Immature natural killer cell (primary cell): ENCODE measurements at regions not wholly inside any gene's neighbourhood (a gene's known extent, or its start where the extent isn't known, plus 50 kb on each side); places are given as distances from the start of the nearest gene placed in this dataset.
A peak's percentile ranks its signal among the peaks of the same experiment; 100 is the strongest.
"Not testable (repeated sequence)": the region's sequence is repeated elsewhere in the genome, so short reads cannot be mapped to it uniquely, and the experiment has no call there.

ENCODE experiments used
- DNase-seq, 3 donors: peaks; one replicate each; pipeline ENCODE4 v3.0.0; 2022; ENCODE audit warnings: mixed read lengths in 1 of 3
- H3K27ac Mint-ChIP-seq, 6 donors: one replicate each; pipeline ENCODE4 v1.8.0; 2020; ENCODE audit warnings: mixed read lengths in 6 of 6, mild to moderate bottlenecking in 5 of 6, inconsistent platforms in 4 of 6, moderate library complexity in 3 of 6
- H3K27me3 Mint-ChIP-seq, 3 donors: one replicate each; pipeline ENCODE4 v1.8.0; 2020 to 2021; ENCODE audit warnings: low read depth in 3 of 3, mild to moderate bottlenecking in 3 of 3, mixed read lengths in 3 of 3, moderate library complexity in 3 of 3, inconsistent platforms in 1 of 3
- H3K36me3 Mint-ChIP-seq, 3 donors: one replicate each; pipeline ENCODE4 v1.8.0; 2020; ENCODE audit warnings: mixed read lengths in 3 of 3, inconsistent platforms in 2 of 3, mild to moderate bottlenecking in 2 of 3
- H3K4me1 Mint-ChIP-seq, 2 donors: one replicate each; pipeline ENCODE4 v1.8.0; 2020; ENCODE audit warnings: inconsistent platforms in 2 of 2, mild to moderate bottlenecking in 2 of 2, mixed read lengths in 2 of 2, moderate library complexity in 1 of 2
- H3K4me3 Mint-ChIP-seq, 5 donors: one replicate each; pipeline ENCODE4 v1.8.0; 2020; ENCODE audit warnings: mild to moderate bottlenecking in 5 of 5, mixed read lengths in 5 of 5, inconsistent platforms in 3 of 5, moderate library complexity in 3 of 5
- H3K9me3 Mint-ChIP-seq, 6 donors: one replicate each; pipeline ENCODE4 v1.8.0; 2020; ENCODE audit warnings: mild to moderate bottlenecking in 6 of 6, mixed read lengths in 6 of 6, inconsistent platforms in 4 of 6, moderate library complexity in 3 of 6

DNA sequence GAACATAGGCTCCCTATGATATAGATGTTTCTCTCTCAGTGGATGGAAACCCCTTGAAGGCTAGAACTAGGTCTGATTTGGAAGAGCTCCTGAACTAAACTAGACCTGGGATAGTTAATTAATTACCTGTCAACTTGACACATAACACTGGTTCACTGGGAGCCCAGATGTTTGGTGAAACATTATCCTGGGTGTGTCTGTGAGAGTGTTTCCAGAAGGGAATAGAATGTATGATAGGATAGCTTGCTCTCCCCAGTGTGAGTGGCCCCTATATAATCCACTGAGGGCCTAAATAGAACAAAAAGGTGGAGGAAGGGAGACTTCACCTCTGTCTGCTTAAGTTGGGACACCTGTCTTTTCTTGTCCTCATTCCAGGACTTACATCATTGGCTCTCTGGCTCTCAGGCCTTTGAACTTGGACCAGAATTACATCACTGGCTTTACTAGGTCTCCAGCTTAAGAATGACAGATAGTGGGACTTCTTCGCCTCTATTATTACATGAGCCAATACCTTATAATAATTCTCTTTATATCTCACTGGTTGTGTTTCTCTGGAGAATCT, 194.1 kb downstream of the KTN1 start:
- no peak for DNase-seq
- Mint-ChIP-seq H3K9me3 (no peaks in the 10 kb centered on the region), H3K27me3 (peaks cover 0 to 2% (median 0%) of the 10 kb centered on the region in 3 donors), H3K27ac (no peak overlapping the region), H3K4me3 (no peak overlapping the region), H3K4me1 (no peaks in the 10 kb centered on the region), H3K36me3 (no peaks in the 10 kb centered on the region)

DNA sequence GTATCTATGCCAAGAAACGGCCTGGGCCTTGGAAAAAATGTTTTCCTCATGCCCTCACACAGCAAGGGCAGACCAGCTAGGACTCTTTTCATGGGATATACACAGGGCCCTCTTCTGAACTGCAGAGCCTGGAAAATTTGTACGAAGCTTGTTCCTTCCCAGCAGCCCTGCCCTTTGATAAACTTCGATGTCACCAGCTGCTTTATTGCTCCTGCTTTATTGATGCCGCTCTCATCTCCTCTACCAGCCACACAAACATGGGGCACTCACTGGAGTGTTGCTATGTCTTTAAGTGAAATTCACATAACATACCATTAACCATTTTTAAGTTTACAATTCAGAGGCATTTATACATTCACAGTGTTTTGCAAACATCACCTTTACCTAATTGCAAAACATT, 197.9 kb downstream of the KTN1 start:
- Mint-ChIP-seq H3K9me3 (no peaks in the 10 kb centered on the region), H3K36me3 (no peaks in the 10 kb centered on the region), H3K27ac (peak overlapping the region in 1 of 6 donors; percentile 37), H3K4me3 (no peak overlapping the region), H3K27me3 (peaks cover 0 to 6% (median 2%) of the 10 kb centered on the region in 3 donors), H3K4me1 (no peaks in the 10 kb centered on the region)
- DNase-seq: no peak

DNA sequence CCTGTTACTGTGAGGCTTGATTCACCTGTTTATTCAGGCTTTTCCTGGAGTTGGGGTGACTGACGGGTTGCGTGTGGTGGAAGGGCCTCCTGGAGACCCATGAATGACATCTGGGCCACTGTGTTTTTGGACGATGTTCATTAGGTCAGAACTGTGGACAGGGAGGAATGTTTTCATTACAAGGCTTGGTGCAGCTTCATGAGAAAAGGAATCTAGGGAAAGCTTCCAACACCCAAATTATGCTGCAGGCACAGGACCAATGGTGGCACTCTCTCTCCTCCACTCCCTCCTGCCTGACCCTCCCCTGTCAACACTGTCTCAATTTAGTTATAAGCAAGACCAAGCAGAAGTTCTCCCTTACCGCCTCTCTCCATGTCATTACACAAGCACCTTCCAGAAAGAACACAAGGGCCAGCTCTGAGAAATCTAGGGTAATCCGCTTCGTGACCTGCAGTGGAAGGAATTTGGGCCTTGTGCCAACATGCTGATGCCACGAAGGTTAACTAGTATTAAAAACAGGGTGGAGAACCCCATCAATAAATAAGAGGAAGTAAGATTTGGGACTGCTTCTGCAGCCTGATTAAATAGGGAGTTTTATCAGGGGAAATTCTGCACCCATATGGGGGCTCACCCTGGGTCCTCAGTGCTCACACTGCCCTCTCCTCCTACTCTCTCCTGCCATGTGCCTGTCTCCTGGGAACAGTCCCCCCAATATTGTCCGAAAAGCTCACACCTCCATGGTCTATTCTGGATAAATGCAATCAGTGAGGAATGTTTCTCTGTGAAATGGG, 200.3 kb downstream of the KTN1 start:
- H3K36me3 Mint-ChIP-seq: no peaks in the 10 kb centered on the region
- peaks cover 0 to 6% (median 2%) of the 10 kb centered on the region in 3 donors for H3K27me3 Mint-ChIP-seq
- H3K4me3 Mint-ChIP-seq: no peak overlapping the region
- no peak for DNase-seq
- no peaks in the 10 kb centered on the region for H3K4me1 Mint-ChIP-seq
- H3K27ac Mint-ChIP-seq: no peak overlapping the region
- no peaks in the 10 kb centered on the region for H3K9me3 Mint-ChIP-seq

DNA sequence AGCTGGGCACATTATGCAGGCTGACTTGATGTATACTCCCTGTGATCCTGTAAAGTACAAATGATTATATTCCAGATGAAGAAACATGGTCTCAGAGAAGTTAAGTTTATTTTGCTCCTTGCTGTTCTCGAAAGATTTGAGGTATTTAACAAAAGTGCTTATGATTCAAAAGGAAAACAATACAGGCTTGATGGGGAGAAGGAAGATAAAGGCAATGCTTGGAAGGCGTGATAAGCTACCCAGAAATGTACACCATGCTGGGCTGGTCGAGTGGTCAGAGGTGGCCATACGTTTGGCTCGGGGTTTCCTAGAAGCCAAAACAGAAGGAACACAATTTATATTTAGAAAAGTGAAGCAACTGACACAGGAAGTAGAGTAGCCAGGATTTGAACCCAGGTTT, 201.0 kb downstream of the KTN1 start:
- H3K27ac Mint-ChIP-seq: peak overlapping the region in 1 of 6 donors; percentile 5
- H3K36me3 Mint-ChIP-seq: peaks cover 0 to 4% (median 0%) of the 10 kb centered on the region in 3 donors
- H3K4me3 Mint-ChIP-seq: no peak overlapping the region
- H3K27me3 Mint-ChIP-seq: peaks cover 0 to 6% (median 2%) of the 10 kb centered on the region in 3 donors
- no peaks in the 10 kb centered on the region for H3K9me3 Mint-ChIP-seq
- no peaks in the 10 kb centered on the region for H3K4me1 Mint-ChIP-seq
- no peak for DNase-seq

DNA sequence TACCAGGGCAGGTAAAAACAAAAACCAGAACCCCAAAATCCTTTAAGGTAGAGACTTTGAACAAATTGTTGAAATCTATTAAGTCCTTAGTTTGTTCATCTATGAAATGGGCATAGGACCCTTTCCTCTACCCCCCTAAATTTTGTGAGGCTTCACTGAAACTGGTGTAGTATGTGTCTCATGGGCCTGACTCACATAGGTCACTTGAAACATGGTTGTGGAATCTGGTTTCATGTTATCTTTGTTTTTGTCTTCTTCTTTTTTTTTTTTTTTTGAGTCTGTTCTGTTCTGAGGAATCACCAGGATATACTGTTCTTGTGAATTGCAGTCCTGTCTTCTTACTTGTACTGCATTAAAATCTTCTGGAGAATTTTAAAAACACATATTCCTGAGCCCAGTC, 202.2 kb downstream of the KTN1 start:
- Mint-ChIP-seq H3K27me3 (peaks cover 0 to 6% (median 4%) of the 10 kb centered on the region in 3 donors), H3K4me1 (no peaks in the 10 kb centered on the region), H3K27ac (peak overlapping the region in 1 of 6 donors; percentile 38), H3K9me3 (no peaks in the 10 kb centered on the region), H3K4me3 (no peak overlapping the region), H3K36me3 (peaks cover 0 to 6% (median 0%) of the 10 kb centered on the region in 3 donors)
- DNase-seq: no peak

DNA sequence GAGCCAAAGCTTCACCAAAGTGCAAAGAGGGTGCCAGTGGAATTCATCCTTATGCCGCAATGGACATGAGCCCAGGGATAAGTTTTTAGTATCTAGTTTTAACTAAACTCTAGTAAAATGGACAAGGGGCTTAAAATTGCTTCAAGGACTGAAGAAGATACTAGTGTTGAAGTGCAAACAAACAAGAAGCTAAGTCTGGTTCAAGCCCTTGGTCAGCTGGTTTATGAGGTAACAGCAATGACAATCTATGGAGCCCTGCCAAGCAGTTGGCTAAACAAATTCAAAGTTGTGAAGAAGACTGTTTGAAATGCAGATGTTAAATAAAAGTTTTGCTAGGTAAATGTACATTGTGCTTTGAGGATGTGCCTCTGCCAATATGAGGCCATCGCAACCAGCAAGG, 209.4 kb downstream of the KTN1 start:
- H3K4me3 Mint-ChIP-seq: no peak overlapping the region
- H3K27me3 Mint-ChIP-seq: peaks cover 0 to 12% (median 0%) of the 10 kb centered on the region in 3 donors
- no peaks in the 10 kb centered on the region for H3K9me3 Mint-ChIP-seq
- no peak for DNase-seq
- H3K4me1 Mint-ChIP-seq: no peaks in the 10 kb centered on the region
- H3K36me3 Mint-ChIP-seq: peaks cover 0 to 9% (median 0%) of the 10 kb centered on the region in 3 donors
- no peak overlapping the region for H3K27ac Mint-ChIP-seq

DNA sequence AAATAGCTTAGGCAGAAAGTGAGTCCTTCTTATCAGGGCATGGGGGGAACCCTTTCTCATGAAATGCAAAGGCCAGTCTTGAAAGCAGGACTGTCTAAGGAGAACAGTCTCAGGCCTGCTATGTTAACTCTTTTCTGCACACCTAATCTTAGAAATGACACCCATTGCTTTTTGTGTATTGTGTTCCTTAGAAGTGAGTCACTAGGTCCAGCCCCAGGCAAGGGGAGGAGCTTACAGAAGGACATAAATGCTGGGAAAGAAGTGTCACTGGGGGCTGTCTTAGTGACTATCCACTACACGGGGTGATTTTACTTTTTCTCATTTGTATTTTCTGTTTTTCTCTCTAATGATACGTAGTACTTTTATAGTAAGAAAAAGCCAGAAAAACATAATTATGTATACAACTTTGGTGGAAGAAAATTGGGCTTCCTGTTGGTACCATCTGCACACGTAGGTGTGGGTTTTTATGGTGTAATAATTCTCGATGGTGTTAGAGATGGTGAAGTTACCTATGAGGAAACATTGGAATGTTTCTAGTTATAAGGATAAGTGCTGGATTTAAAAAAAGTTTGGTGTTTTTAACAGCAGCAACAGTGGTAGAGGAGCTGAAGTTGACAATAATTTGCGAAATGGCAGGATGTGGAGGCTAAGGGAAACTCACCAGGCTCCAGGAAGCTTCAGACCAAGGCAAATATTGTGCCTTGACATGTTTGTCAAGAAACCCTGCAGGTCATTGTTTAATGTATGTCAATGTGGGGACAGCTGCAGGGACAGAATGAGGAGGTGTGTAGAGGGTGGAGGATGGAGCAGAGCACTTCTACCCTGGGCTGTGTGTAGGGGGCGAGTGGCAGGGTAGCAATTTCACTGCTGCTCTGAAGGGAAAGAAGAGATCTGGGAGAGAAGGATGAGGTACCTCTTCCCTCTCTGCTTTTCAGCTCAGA, 214.9 kb downstream of the KTN1 start:
- no peak for DNase-seq
- Mint-ChIP-seq H3K27me3 (peaks cover 0 to 8% (median 2%) of the 10 kb centered on the region in 3 donors), H3K4me1 (peaks cover 7 to 9% of the 10 kb centered on the region in 2 donors), H3K9me3 (peaks cover 0 to 2% (median 0%) of the 10 kb centered on the region in 6 donors), H3K4me3 (no peak overlapping the region), H3K36me3 (peaks cover 0 to 2% (median 0%) of the 10 kb centered on the region in 3 donors), H3K27ac (no peak overlapping the region)

DNA sequence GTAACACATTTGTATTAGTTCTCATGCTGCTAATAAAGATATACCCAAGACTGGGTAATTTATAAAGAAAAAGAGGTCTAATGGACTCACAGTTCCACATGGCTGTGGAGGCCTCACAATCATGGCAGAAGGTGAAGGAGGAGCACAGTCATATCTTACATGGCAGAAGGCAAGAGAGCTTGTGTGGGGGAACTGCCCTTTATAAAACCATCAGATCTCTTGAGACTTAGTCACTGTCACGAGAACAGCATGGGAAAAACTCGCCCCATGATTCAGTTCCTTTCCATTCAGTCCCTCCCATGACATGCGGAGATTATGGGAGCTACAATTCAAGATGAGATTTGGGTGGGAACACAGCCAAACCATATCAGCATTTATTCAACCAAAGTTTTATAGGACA, 216.5 kb downstream of the KTN1 start:
- Mint-ChIP-seq H3K4me1 (peaks cover 23 to 24% of the 10 kb centered on the region in 2 donors), H3K9me3 (peaks cover 0 to 12% (median 4%) of the 10 kb centered on the region in 6 donors)
- H3K27me3 Mint-ChIP-seq, H3K36me3 Mint-ChIP-seq, H3K4me3 Mint-ChIP-seq, H3K27ac Mint-ChIP-seq, DNase-seq: not testable (repeated sequence)

DNA sequence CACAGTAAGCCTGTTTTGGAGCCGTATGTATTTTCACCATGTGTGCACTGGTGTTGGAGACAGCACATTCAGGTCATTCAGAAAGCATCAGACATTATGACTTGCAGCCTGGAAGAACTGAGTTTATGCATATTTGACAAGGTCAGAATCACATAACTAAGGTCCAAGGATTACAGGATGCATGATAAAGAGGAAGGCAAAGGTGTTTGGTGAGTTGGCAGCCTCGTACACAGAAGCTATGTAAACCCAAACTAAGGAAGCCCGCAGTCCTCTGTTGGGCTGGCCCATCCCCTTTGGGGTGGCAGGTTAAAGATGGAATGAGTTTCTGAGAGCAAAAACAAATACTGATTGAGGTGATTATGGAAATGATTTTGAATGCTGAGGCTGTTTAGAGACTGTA, 218.4 kb downstream of the KTN1 start:
- DNase-seq: no peak
- Mint-ChIP-seq H3K4me1 (peaks cover 32 to 39% of the 10 kb centered on the region in 2 donors), H3K27me3 (peaks cover 0 to 2% (median under 1%) of the 10 kb centered on the region in 3 donors), H3K4me3 (no peak overlapping the region), H3K9me3 (peaks cover 0 to 12% (median 4%) of the 10 kb centered on the region in 6 donors), H3K27ac (no peak overlapping the region), H3K36me3 (peaks cover 0 to 5% (median 5%) of the 10 kb centered on the region in 3 donors)

DNA sequence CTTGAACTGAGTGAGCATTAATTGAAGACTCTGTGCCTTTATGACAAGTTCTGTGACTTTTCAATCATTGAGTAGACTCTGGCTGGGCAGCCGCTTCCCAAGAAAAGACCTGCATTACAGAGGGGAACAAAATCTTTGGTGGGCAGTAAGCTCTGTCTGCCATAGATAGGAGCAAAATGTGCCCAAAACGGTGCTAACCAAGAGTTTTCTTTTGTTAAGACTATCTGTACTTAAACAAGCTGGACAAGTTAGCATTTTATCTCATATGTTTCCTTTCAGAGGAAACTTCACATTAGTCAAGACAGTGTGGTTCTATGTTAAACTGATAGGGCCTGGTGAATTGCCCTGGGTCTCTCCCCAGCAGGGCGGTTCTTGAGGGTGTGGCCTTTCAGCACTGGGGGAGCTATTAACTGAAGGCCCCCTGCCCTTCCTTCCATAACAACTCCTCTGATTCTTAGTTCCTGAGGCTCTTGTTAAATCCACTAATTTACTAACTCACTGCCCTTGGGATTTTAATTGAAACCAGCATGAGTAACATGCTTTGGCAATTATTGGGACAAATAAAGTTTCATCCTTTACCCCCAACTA, 219.6 kb downstream of the KTN1 start:
- Mint-ChIP-seq H3K27me3 (peaks cover 0 to 2% (median 0%) of the 10 kb centered on the region in 3 donors), H3K4me3 (no peak overlapping the region), H3K4me1 (peaks cover 43 to 51% of the 10 kb centered on the region in 2 donors), H3K27ac (peak overlapping the region; percentile 1 to 66 (median 30)), H3K36me3 (peaks cover 0 to 5% (median 5%) of the 10 kb centered on the region in 3 donors), H3K9me3 (peaks cover 0 to 12% (median 4%) of the 10 kb centered on the region in 6 donors)
- DNase-seq: no peak

DNA sequence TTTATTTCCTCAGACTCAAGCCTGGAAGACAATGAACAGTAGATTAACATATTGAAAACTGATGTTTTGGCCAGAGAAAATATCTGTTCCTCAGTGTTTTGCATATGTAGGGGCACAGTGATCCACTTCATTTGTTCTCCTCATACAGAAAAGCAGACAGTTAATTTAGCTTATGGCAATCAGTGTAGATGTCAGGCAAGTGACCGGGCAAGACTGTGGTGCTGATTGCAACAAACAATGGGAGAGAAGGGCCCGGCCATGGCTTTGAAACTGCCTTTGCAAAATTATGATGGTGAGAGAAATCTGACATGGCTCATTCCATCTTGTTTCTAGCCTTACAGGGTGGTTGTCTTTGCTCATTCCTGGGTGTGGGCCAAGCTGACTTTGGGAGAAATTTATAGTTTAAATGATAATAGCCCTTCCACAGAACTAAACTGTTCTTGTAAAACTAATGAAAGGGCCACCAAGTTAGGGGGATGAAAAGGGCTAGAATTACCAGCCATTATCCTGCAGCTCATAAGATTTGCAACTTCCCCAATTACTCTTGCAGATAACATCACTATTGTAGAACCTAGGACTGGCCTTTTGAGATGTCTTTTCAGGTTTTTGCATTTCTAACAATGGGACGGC, 220.3 kb downstream of the KTN1 start:
- H3K27me3 Mint-ChIP-seq: peaks cover 0 to 4% (median under 1%) of the 10 kb centered on the region in 3 donors
- no peak for DNase-seq
- H3K4me3 Mint-ChIP-seq: peak overlapping the region in 2 of 5 donors; percentile 3 to 45
- peaks cover 50 to 57% of the 10 kb centered on the region in 2 donors for H3K4me1 Mint-ChIP-seq
- H3K36me3 Mint-ChIP-seq: peaks cover 0 to 5% (median 5%) of the 10 kb centered on the region in 3 donors
- H3K9me3 Mint-ChIP-seq: peaks cover 0 to 12% (median 4%) of the 10 kb centered on the region in 6 donors
- peak overlapping the region; percentile 17 to 66 (median 42) for H3K27ac Mint-ChIP-seq

DNA sequence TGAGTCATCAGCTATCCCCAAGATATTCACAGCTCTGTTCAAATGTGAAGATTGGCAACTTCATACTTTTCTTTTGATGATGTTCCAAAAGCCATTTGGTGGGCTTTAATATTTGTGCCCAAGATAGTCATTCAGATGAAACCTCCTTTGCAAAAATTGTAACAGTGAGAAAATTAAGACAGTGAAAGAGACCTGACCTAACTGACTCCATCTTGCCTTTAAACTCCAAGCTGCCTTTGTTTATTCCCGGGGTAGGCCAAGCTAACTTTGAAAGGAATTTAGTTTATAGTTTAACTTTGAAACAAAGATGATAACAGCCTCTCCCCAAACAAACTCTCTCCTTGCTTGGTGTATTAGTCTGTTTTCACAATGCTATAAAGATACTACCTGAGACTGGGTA, 221.1 kb downstream of the KTN1 start:
- Mint-ChIP-seq H3K27ac (peak overlapping the region in 5 of 6 donors; percentile 5 to 76 (median 32)), H3K4me3 (peak overlapping the region in 1 of 5 donors; percentile 3), H3K9me3 (peaks cover 0 to 12% (median 4%) of the 10 kb centered on the region in 6 donors), H3K27me3 (peaks cover 0 to 4% (median 1%) of the 10 kb centered on the region in 3 donors), H3K4me1 (peaks cover 58 to 66% of the 10 kb centered on the region in 2 donors), H3K36me3 (peaks cover 0 to 5% (median 5%) of the 10 kb centered on the region in 3 donors)
- DNase-seq: no peak
